HuH-7.5 (cell line): ENCODE measurements at regions not wholly inside any gene's neighbourhood (a gene's known extent, or its start where the extent isn't known, plus 50 kb on each side); places are given as distances from the start of the nearest gene placed in this dataset.

Experiments used
- DNase-seq: peaks from one replicate; pipeline ENCODE4 v3.0.0; 2011; ENCODE audit warnings: low spot score

- no peak for DNase-seq
Observed at GRCh38 chr2:43171789-43172188, 54.6 kb downstream of the ZFP36L2 start.

- DNase-seq: no peak
Observed at GRCh38 chr2:43170405-43171105, 55.9 kb downstream of the ZFP36L2 start.

- no peak for DNase-seq
Observed at GRCh38 chr2:43169987-43170386, 56.4 kb downstream of the ZFP36L2 start.

GRCh38 chr2:43169099-43169945, 57.1 kb downstream of the ZFP36L2 start:
- DNase-seq: no peak

GRCh38 chr2:43168016-43168369, 58.4 kb downstream of the ZFP36L2 start:
- no peak for DNase-seq

GRCh38 chr2:43165378-43166069, 60.9 kb downstream of the ZFP36L2 start:
- no peak for DNase-seq

- no peak for DNase-seq
Observed at GRCh38 chr2:43164686-43165085, 61.7 kb downstream of the ZFP36L2 start.

GRCh38 chr2:43163584-43164270, 62.7 kb downstream of the ZFP36L2 start:
- no peak for DNase-seq

GRCh38 chr2:43162511-43162776, 64.0 kb downstream of the ZFP36L2 start:
- no peak for DNase-seq

GRCh38 chr2:43161650-43162510, 64.5 kb downstream of the ZFP36L2 start:
- DNase-seq: no peak

- DNase-seq: no peak
Observed at GRCh38 chr2:43160778-43161177, 65.6 kb downstream of the ZFP36L2 start.

GRCh38 chr2:43159797-43160196, 66.6 kb downstream of the ZFP36L2 start:
- DNase-seq: no peak

- DNase-seq: no peak
Observed at GRCh38 chr2:43158259-43158880, 68.0 kb downstream of the ZFP36L2 start.

- DNase-seq: no peak
Observed at GRCh38 chr2:43157506-43158246, 68.7 kb downstream of the ZFP36L2 start.

GRCh38 chr2:43155851-43156411, 70.5 kb downstream of the ZFP36L2 start:
- no peak for DNase-seq

GRCh38 chr2:43154685-43155084, 71.7 kb downstream of the ZFP36L2 start:
- DNase-seq: no peak

GRCh38 chr2:43152741-43153647, 73.4 kb downstream of the ZFP36L2 start:
- DNase-seq: no peak

- DNase-seq: no peak
Observed at GRCh38 chr2:43152186-43152585, 74.2 kb downstream of the ZFP36L2 start.

- no peak for DNase-seq
Observed at GRCh38 chr2:43149482-43150107, 76.8 kb downstream of the ZFP36L2 start.
